Caco-2 (cell line): ENCODE measurements at regions not wholly inside any gene's neighbourhood (a gene's known extent, or its start where the extent isn't known, plus 50 kb on each side); places are given as distances from the start of the nearest gene placed in this dataset.
A peak's percentile ranks its signal among the peaks of the same experiment; 100 is the strongest.

Source experiments
- BruUV-seq: library from RNA; stranded (reverse); fragments of 400-500 nt; replicated peaks from 2 replicates; lab custom pipeline; 2021; lab: Mats Ljungman, UMichigan
- CTCF ChIA-PET: fragments of 300-600 bp; sonication (Branson Sonifier 250); formaldehyde crosslinking; loops from one replicate; lab custom pipeline; 2022; ENCODE audit warnings: antibody characterized with exemption; lab: Charles Lee
- POLR2A ChIA-PET: fragments of 300-600 bp; sonication (Branson Sonifier 250); formaldehyde crosslinking; loops from one replicate; lab custom pipeline; 2022; ENCODE audit warnings: antibody characterized with exemption; lab: Charles Lee
- DNase-seq, 2 experiments: peaks; one replicate each; pipeline versions ENCODE4 v3.0.0 to v3.0.0-alpha.2; 2020 to 2022
- H3K27me3 ChIP-seq: replicated peaks from 2 replicates; pipeline ENCODE4 v1.6.0; 2011; ENCODE audit warnings: low read length; ENCODE audit not compliant: control insufficient read depth, insufficient read depth
- H3K36me3 ChIP-seq: 2 replicates; pipeline ENCODE4 v1.5.1; 2011; ENCODE audit warnings: low read length; ENCODE audit not compliant: control insufficient read depth, insufficient read depth
- H3K4me1 ChIP-seq: fragments of 250-450 bp; sonication (Bioruptor Pico); 2 replicates; pipeline ENCODE4 v1.5.1; 2020; ENCODE audit warnings: mild to moderate bottlenecking
- H3K4me3 ChIP-seq: 2 replicates; pipeline ENCODE4 v1.5.1; 2011; ENCODE audit warnings: low read depth, mild to moderate bottlenecking, control low read depth, low read length
- H3K9me3 ChIP-seq: fragments of 250-450 bp; sonication (Bioruptor Pico); 2 replicates; pipeline ENCODE4 v1.5.1; 2020; ENCODE audit warnings: mild to moderate bottlenecking, moderate library complexity
- H3K27ac Mint-ChIP-seq: one replicate; pipeline ENCODE4 v1.8.0; 2022; ENCODE audit warnings: mixed read lengths; ENCODE audit not compliant: unreplicated experiment
- H3K27me3 Mint-ChIP-seq: one replicate; pipeline ENCODE4 v1.8.0; 2022; ENCODE audit warnings: mixed read lengths; ENCODE audit not compliant: insufficient read depth, unreplicated experiment
- H3K36me3 Mint-ChIP-seq: one replicate; pipeline ENCODE4 v1.8.0; 2022; ENCODE audit warnings: mild to moderate bottlenecking, mixed read lengths; ENCODE audit not compliant: insufficient read depth, unreplicated experiment
- H3K4me1 Mint-ChIP-seq: one replicate; pipeline ENCODE4 v1.8.0; 2022; ENCODE audit warnings: low read depth, mixed read lengths; ENCODE audit not compliant: unreplicated experiment
- H3K4me3 Mint-ChIP-seq: one replicate; pipeline ENCODE4 v1.8.0; 2022; ENCODE audit warnings: mild to moderate bottlenecking, moderate library complexity, mixed read lengths; ENCODE audit not compliant: unreplicated experiment
- H3K9me3 Mint-ChIP-seq: one replicate; pipeline ENCODE4 v1.8.0; 2022; ENCODE audit warnings: mixed read lengths; ENCODE audit not compliant: unreplicated experiment
- CTCF ChIP-seq, 2 experiments: fragments of 200-600 bp in 1 of 2; IDR thresholded peaks; 1 replicate in 1 of 2; 2 replicates in 1 of 2; pipeline versions ENCODE4 v1.5.1 to v1.8.0; 2011 to 2022; ENCODE audit warnings: antibody characterized with exemption in 1 of 2, control low read depth in 1 of 2, inconsistent platforms in 1 of 2, low read depth in 1 of 2, low read length in 1 of 2, mild to moderate bottlenecking in 1 of 2, moderate library complexity in 1 of 2; ENCODE audit not compliant: insufficient read depth in 1 of 2, severe bottlenecking in 1 of 2, unreplicated experiment in 1 of 2
- intact Hi-C: fragments of 100-400 bp; cut with micrococcal nuclease; formaldehyde crosslinking; loops from one replicate; pipeline ENCODE4 v1.10.0; 2022; ENCODE audit not compliant: unreplicated experiment

GRCh38 chr3:40718681-40719080 is 193.9 kb downstream of the ZNF621 start:
- intact Hi-C loops, result no loop called here
- Mint-ChIP-seq H3K36me3 (no peaks in the 10 kb centered on the region), H3K4me3 (no peak overlapping the region), H3K27me3 (peaks cover 7% of the 10 kb centered on the region), H3K27ac (no peak overlapping the region), H3K9me3 (no peaks in the 10 kb centered on the region), H3K4me1 (peaks cover 9% of the 10 kb centered on the region)
- Histone ChIP-seq H3K4me1 (peaks cover 8% of the 10 kb centered on the region; the same call in 1 of the 2 replicates), H3K9me3 (no peaks in the 10 kb centered on the region), H3K27me3 (no peaks in the 10 kb centered on the region), H3K4me3 (no peak overlapping the region), H3K36me3 (no peaks in the 10 kb centered on the region)
- no TSS peak for BruUV-seq
- ChIA-PET CTCF (no interaction called here), POLR2A (no interaction called here)
- no peak for DNase-seq
- TF ChIP-seq CTCF (IDR thresholded peaks at IDR 0.05; ENCODE audit: insufficient read depth in 1 of 2, low read depth in 1 of 2, low read length in 1 of 2, severe bottlenecking in 1 of 2, unreplicated experiment in 1 of 2), result no peak

GRCh38 chr3:40719660-40720287 is 195.0 kb downstream of the ZNF621 start:
- peaks cover 9% of the 10 kb centered on the region for H3K4me1 Mint-ChIP-seq
- intact Hi-C loops, result loop anchor here (1.0 to 10.0 kb wide), 4 partner anchors 128 to 1163 kb away; no protein-coding TSS in a partner anchor
- ChIA-PET POLR2A (no interaction called here), CTCF (no interaction called here)
- no peaks in the 10 kb centered on the region for H3K9me3 Mint-ChIP-seq
- peak; percentile 21 to 37 for TF ChIP-seq CTCF (IDR thresholded peaks at IDR 0.05; ENCODE audit: insufficient read depth in 1 of 2, low read depth in 1 of 2, low read length in 1 of 2, severe bottlenecking in 1 of 2, unreplicated experiment in 1 of 2)
- BruUV-seq, result no TSS peak
- no peaks in the 10 kb centered on the region for H3K36me3 Mint-ChIP-seq
- Histone ChIP-seq H3K4me1 (peaks cover 8% of the 10 kb centered on the region; the same call in 1 of the 2 replicates), H3K9me3 (no peaks in the 10 kb centered on the region), H3K27me3 (no peaks in the 10 kb centered on the region), H3K36me3 (no peaks in the 10 kb centered on the region), H3K4me3 (no peak overlapping the region)
- peaks cover 5% of the 10 kb centered on the region for H3K27me3 Mint-ChIP-seq
- H3K4me3 Mint-ChIP-seq, result no peak overlapping the region
- DNase-seq, result peak in 1 of 2 experiments; percentile 25
- H3K27ac Mint-ChIP-seq, result no peak overlapping the region

- CTCF ChIA-PET, result no interaction called here
- H3K36me3 Mint-ChIP-seq, result no peaks in the 10 kb centered on the region
- no peak overlapping the region for H3K4me3 ChIP-seq
Observed at GRCh38 chr3:40720341-40720740, 195.6 kb downstream of the ZNF621 start.

More at GRCh38 chr3:40720341-40720740, 195.6 kb downstream of the ZNF621 start:
- Histone ChIP-seq H3K4me1 (peaks cover 8% of the 10 kb centered on the region; the same call in 1 of the 2 replicates), H3K36me3 (no peaks in the 10 kb centered on the region), H3K27me3 (no peaks in the 10 kb centered on the region), H3K9me3 (no peaks in the 10 kb centered on the region)
- H3K27ac Mint-ChIP-seq, result no peak overlapping the region
- H3K9me3 Mint-ChIP-seq, result no peaks in the 10 kb centered on the region
- H3K4me1 Mint-ChIP-seq, result peaks cover 9% of the 10 kb centered on the region
- intact Hi-C loops, result loop anchor here (1.0 to 10.0 kb wide), 4 partner anchors 127 to 1162 kb away; no protein-coding TSS in a partner anchor
- no TSS peak for BruUV-seq
- DNase-seq, result no peak
- peaks cover 1% of the 10 kb centered on the region for H3K27me3 Mint-ChIP-seq
- no peak overlapping the region for H3K4me3 Mint-ChIP-seq
- TF ChIP-seq CTCF (IDR thresholded peaks at IDR 0.05; ENCODE audit: insufficient read depth in 1 of 2, low read depth in 1 of 2, low read length in 1 of 2, severe bottlenecking in 1 of 2, unreplicated experiment in 1 of 2), result no peak
- POLR2A ChIA-PET, result interaction anchor here (0.6 kb wide), 1 partner anchor 10 kb away, joined by 4 read pairs; no protein-coding TSS in a partner anchor
